K562 (cell line): ENCODE measurements at regions not wholly inside any gene's neighbourhood (a gene's known extent, or its start where the extent isn't known, plus 50 kb on each side); places are given as distances from the start of the nearest gene placed in this dataset.

Experiments used
- ATAC-seq: fragments of 200-7000 bp; cut with Tn5 transposase; 3 replicates; pipeline ENCODE4 v1.9.1; 2020; ENCODE audit warnings: moderate library complexity
- BruUV-seq: library from RNA; stranded (reverse); fragments of 400-500 nt; replicated peaks from 2 replicates; lab custom pipeline; 2021; lab: Mats Ljungman, UMichigan
- CTCF ChIA-PET: fragments of 300-600 bp; formaldehyde crosslinking; extraction: SDS; loops from one replicate; lab custom pipeline; 2021; ENCODE audit warnings: low intra/inter-chr PET ratio; lab: Yijun Ruan, JAX
- POLR2A ChIA-PET: fragments of 300-600, 350-650 bp; sonication (Branson Sonifier 250); formaldehyde crosslinking; extraction: SDS; loops from one replicate; lab custom pipeline; 2021; ENCODE audit warnings: antibody characterized with exemption, inconsistent platforms; lab: Yijun Ruan, JAX
- DNase-seq, 4 experiments: peaks; one replicate each; pipeline versions ENCODE4 v3.0.0 to v3.0.0-alpha.2; 2011 to 2018; ENCODE audit warnings: low spot score in 3 of 4, mixed read lengths in 3 of 4; ENCODE audit errors: extremely low read depth in 1 of 4
- FAIRE-seq: peaks from 2 replicates; lab custom pipeline; 2011; peaks lifted over from hg19 to GRCh38; lab: Jason Lieb, UNC
- H2AFZ ChIP-seq: 2 replicates; pipeline ENCODE4 v1.6.0; 2011; ENCODE audit warnings: low read depth, low read length, control low read depth, inconsistent platforms
- H3K27ac ChIP-seq: fragments of 200-600 bp; 3 replicates; pipeline ENCODE4 v1.8.0; 2011; ENCODE audit warnings: low read depth, mild to moderate bottlenecking, control low read depth, inconsistent platforms, low read length, moderate library complexity, mixed read lengths; ENCODE audit errors: extremely low read depth
- H3K27me3 ChIP-seq, 2 experiments: fragments of 300-600 bp in 1 of 2; 2 replicates in 1 of 2; 3 replicates in 1 of 2; pipeline versions ENCODE4 v1.6.0 to v1.8.0; 2011; ENCODE audit warnings: inconsistent platforms in 2 of 2, low read length in 2 of 2, mild to moderate bottlenecking in 1 of 2, mixed read lengths in 1 of 2, moderate library complexity in 1 of 2; ENCODE audit not compliant: control insufficient read depth in 2 of 2, insufficient read depth in 2 of 2
- H3K36me3 ChIP-seq: fragments of 300-600 bp; 3 replicates; pipeline ENCODE4 v1.8.0; 2011; ENCODE audit warnings: mild to moderate bottlenecking, low read length, inconsistent platforms; ENCODE audit not compliant: control insufficient read depth, insufficient read depth
- H3K4me1 ChIP-seq, 2 experiments: fragments of 200-600 bp in 1 of 2; replicated peaks in 1 of 2; 2 replicates in 1 of 2; 3 replicates in 1 of 2; pipeline versions ENCODE4 v1.5.1 to v1.8.0; 2011; ENCODE audit warnings: inconsistent platforms in 2 of 2, low read length in 2 of 2, mild to moderate bottlenecking in 1 of 2, mixed read lengths in 1 of 2, moderate library complexity in 1 of 2; ENCODE audit not compliant: control insufficient read depth in 2 of 2, insufficient read depth in 2 of 2
- H3K4me2 ChIP-seq: 2 replicates; pipeline ENCODE4 v1.6.1; 2011; ENCODE audit warnings: low read length, control low read depth, inconsistent platforms, mixed read lengths; ENCODE audit not compliant: insufficient read depth
- H3K4me3 ChIP-seq: fragments of 200-600 bp; sonication (generic), shearing (Covaris generic); 2 replicates; pipeline ENCODE4 v1.5.1; 2016; ENCODE audit warnings: control low read depth, inconsistent platforms
- H3K79me2 ChIP-seq: fragments of 200-600 bp; 3 replicates; pipeline ENCODE4 v1.8.0; 2011; ENCODE audit warnings: low read length, inconsistent platforms; ENCODE audit not compliant: control insufficient read depth, insufficient read depth
- H3K9ac ChIP-seq, 2 experiments: 2 replicates each; pipeline versions ENCODE4 v1.6.0 to v1.6.1; 2011; ENCODE audit warnings: low read depth in 2 of 2, low read length in 2 of 2, control low read depth in 1 of 2, inconsistent platforms in 1 of 2, mild to moderate bottlenecking in 1 of 2, mixed read lengths in 1 of 2; ENCODE audit not compliant: insufficient read depth in 1 of 2
- H3K9me1 ChIP-seq: one replicate; pipeline ENCODE4 v1.6.0; 2011; ENCODE audit warnings: inconsistent platforms, mild to moderate bottlenecking, low read length, moderate library complexity; ENCODE audit not compliant: control insufficient read depth, insufficient read depth
- H3K9me3 ChIP-seq: replicated peaks from 2 replicates; pipeline ENCODE4 v1.5.1; 2011; ENCODE audit warnings: low read depth, low read length, inconsistent platforms; ENCODE audit not compliant: control insufficient read depth, insufficient read depth
- H4K20me1 ChIP-seq: replicated peaks from 2 replicates; pipeline ENCODE4 v1.6.1; 2011; ENCODE audit warnings: low read length, inconsistent platforms, mixed read lengths; ENCODE audit not compliant: control insufficient read depth, insufficient read depth
- GTF2E2 ChIP-seq: fragments of 200-800 bp; sonication (Bioruptor generic); IDR thresholded peaks from 2 replicates; pipeline ENCODE4 v1.6.1; 2016; ENCODE audit warnings: missing genetic modification characterization, missing compliant biosample characterization
- SRSF9 ChIP-seq: fragments of 200-400 bp; formaldehyde crosslinking; IDR thresholded peaks from 2 replicates; pipeline ENCODE4 v1.6.1; 2017; ENCODE audit warnings: low read depth, low read length, borderline replicate concordance
- ZNF41 ChIP-seq: fragments of 250-450 bp; sonication (Bioruptor Pico); conservative IDR thresholded peaks from 2 replicates; pipeline ENCODE4 v1.4.0; 2020; ENCODE audit warnings: mild to moderate bottlenecking
- WGBS: fragments of 100-300 bp; shearing (Covaris generic); methylation state at CpG from one replicate; pipeline ENCODE4 v1.1.6; 2016; ENCODE audit warnings: low coverage, mixed read lengths; ENCODE audit not compliant: insufficient coverage; ENCODE audit errors: missing lambda C conversion rate; 5-methylcytosine and 5-hydroxymethylcytosine counted together
- in situ Hi-C: fragments of 300-500 bp; cut with MboI; formaldehyde crosslinking; loops from 4 replicates; pipeline ENCODE4 v1.15.0; 2018; ENCODE audit warnings: inconsistent platforms, mixed read lengths
- intact Hi-C: fragments of 100-400 bp; cut with micrococcal nuclease; formaldehyde crosslinking; loops from 2 replicates; pipeline ENCODE4 v1.14.2; 2022
- TF ChIP-seq, protein P1 (sequence below): fragments of 250-450 bp; sonication (Bioruptor Pico); IDR thresholded peaks from 2 replicates; pipeline ENCODE4 v1.9.0; 2021; ENCODE audit warnings: mild to moderate bottlenecking, inconsistent platforms
- TF ChIP-seq, protein P2 (sequence below): sonication (generic); formaldehyde crosslinking; IDR thresholded peaks from 2 replicates; pipeline ENCODE4 v1.8.1; 2023; ENCODE audit warnings: mild to moderate bottlenecking, missing genetic modification reagents

DNA sequence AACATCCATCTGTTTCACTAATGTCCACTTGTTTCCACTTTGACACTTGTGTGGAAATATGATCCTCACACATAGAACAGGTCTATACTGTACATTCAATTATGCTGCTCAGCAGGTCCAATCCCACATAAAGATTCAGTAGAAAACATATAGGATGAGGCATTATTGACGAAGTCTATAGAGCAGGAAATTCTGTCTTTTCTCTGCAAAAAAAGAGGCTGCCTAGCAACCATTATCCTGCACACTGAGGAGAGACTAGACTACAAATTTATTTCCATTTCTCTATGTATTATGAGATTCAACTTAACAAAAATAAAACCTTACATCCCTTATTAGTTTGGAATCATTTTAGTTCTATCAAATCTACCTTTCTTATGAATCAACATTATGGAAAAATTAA is 204.6 kb upstream of the POM121L12 start:
- Histone ChIP-seq H3K9ac (no peak overlapping the region), H3K4me1 (no peaks in the 10 kb centered on the region), H3K9me3 (no peaks in the 10 kb centered on the region; the same call in 1 of the 2 replicates), H3K27me3 (no peaks in the 10 kb centered on the region), H3K79me2 (no peaks in the 10 kb centered on the region), H4K20me1 (no peaks in the 10 kb centered on the region), H3K4me3 (no peak overlapping the region), H3K36me3 (no peaks in the 10 kb centered on the region), H3K4me2 (no peak overlapping the region)
- CTCF ChIA-PET, result no interaction called here
- WGBS, result 0% methylated on average over 1 of the region's 1 CpG
- POLR2A ChIA-PET, result no interaction called here
- FAIRE-seq, result no peak
- TF ChIP-seq ZNF41 (CRISPR knock-in tag) (no peak), SRSF9 (no peak), GTF2E2 (tag) (no peak)
- TF ChIP-seq, protein P1, sequence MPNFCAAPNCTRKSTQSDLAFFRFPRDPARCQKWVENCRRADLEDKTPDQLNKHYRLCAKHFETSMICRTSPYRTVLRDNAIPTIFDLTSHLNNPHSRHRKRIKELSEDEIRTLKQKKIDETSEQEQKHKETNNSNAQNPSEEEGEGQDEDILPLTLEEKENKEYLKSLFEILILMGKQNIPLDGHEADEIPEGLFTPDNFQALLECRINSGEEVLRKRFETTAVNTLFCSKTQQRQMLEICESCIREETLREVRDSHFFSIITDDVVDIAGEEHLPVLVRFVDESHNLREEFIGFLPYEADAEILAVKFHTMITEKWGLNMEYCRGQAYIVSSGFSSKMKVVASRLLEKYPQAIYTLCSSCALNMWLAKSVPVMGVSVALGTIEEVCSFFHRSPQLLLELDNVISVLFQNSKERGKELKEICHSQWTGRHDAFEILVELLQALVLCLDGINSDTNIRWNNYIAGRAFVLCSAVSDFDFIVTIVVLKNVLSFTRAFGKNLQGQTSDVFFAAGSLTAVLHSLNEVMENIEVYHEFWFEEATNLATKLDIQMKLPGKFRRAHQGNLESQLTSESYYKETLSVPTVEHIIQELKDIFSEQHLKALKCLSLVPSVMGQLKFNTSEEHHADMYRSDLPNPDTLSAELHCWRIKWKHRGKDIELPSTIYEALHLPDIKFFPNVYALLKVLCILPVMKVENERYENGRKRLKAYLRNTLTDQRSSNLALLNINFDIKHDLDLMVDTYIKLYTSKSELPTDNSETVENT (CRISPR knock-in tag), result no peak
- TF ChIP-seq, protein P2, sequence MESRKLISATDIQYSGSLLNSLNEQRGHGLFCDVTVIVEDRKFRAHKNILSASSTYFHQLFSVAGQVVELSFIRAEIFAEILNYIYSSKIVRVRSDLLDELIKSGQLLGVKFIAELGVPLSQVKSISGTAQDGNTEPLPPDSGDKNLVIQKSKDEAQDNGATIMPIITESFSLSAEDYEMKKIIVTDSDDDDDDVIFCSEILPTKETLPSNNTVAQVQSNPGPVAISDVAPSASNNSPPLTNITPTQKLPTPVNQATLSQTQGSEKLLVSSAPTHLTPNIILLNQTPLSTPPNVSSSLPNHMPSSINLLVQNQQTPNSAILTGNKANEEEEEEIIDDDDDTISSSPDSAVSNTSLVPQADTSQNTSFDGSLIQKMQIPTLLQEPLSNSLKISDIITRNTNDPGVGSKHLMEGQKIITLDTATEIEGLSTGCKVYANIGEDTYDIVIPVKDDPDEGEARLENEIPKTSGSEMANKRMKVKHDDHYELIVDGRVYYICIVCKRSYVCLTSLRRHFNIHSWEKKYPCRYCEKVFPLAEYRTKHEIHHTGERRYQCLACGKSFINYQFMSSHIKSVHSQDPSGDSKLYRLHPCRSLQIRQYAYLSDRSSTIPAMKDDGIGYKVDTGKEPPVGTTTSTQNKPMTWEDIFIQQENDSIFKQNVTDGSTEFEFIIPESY (CRISPR knock-in tag), result no peak
- TF ChIP-seq, all 486 proteins: peak for 0
- no peaks in the 10 kb centered on the region for H3K9me1 ChIP-seq
- intact Hi-C loops (no loop called here), in situ Hi-C loops (no loop called here)
- DNase-seq (no peak), ATAC-seq (no peak)
- H3K27ac ChIP-seq, result no peak overlapping the region
- BruUV-seq, result no TSS peak
- no peak overlapping the region for H2AFZ ChIP-seq
